HFFc6 (cell line): ENCODE measurements at regions not wholly inside any gene's neighbourhood (a gene's known extent, or its start where the extent isn't known, plus 50 kb on each side); places are given as distances from the start of the nearest gene placed in this dataset.
"Not testable (repeated sequence)": the region's sequence is repeated elsewhere in the genome, so short reads cannot be mapped to it uniquely, and the experiment has no call there.

Experiments
- DNase-seq: peaks from one replicate; pipeline ENCODE4 v3.0.0-alpha.2; 2018
- H3K27ac Mint-ChIP-seq: 2 replicates; pipeline ENCODE4 v1.8.0; 2020; ENCODE audit warnings: mild to moderate bottlenecking, mixed read lengths
- H3K27me3 Mint-ChIP-seq: 2 replicates; pipeline ENCODE4 v1.8.0; 2021; ENCODE audit warnings: mild to moderate bottlenecking, moderate library complexity, mixed read lengths; ENCODE audit not compliant: insufficient read depth
- H3K36me3 Mint-ChIP-seq: 2 replicates; pipeline ENCODE4 v1.8.0; 2021; ENCODE audit warnings: low read depth, mixed read lengths
- H3K4me1 Mint-ChIP-seq: 2 replicates; pipeline ENCODE4 v1.8.0; 2020; ENCODE audit warnings: low read depth, mixed read lengths
- H3K4me3 Mint-ChIP-seq: 2 replicates; pipeline ENCODE4 v1.8.0; 2020; ENCODE audit warnings: mild to moderate bottlenecking, moderate library complexity, mixed read lengths
- H3K9me3 Mint-ChIP-seq: 2 replicates; pipeline ENCODE4 v1.8.0; 2020; ENCODE audit warnings: mild to moderate bottlenecking, mixed read lengths

GRCh38 chr3:195669310-195669709 lies 51.5 kb upstream of the MUC20 start:
- not testable (repeated sequence) for H3K9me3 Mint-ChIP-seq, H3K36me3 Mint-ChIP-seq, H3K27me3 Mint-ChIP-seq, H3K4me1 Mint-ChIP-seq, H3K4me3 Mint-ChIP-seq, DNase-seq
- peak overlapping the region; percentile 42; the same call in 1 of the 2 replicates for H3K27ac Mint-ChIP-seq

GRCh38 chr3:195668131-195668766 lies 52.5 kb upstream of the MUC20 start:
- not testable (repeated sequence) for DNase-seq, H3K27me3 Mint-ChIP-seq, H3K4me3 Mint-ChIP-seq, H3K36me3 Mint-ChIP-seq, H3K9me3 Mint-ChIP-seq, H3K4me1 Mint-ChIP-seq, H3K27ac Mint-ChIP-seq

GRCh38 chr3:195665311-195665710 lies 55.5 kb upstream of the MUC20 start:
- H3K36me3 Mint-ChIP-seq, H3K4me1 Mint-ChIP-seq, DNase-seq, H3K27ac Mint-ChIP-seq, H3K4me3 Mint-ChIP-seq, H3K27me3 Mint-ChIP-seq, H3K9me3 Mint-ChIP-seq: not testable (repeated sequence)

DNA sequence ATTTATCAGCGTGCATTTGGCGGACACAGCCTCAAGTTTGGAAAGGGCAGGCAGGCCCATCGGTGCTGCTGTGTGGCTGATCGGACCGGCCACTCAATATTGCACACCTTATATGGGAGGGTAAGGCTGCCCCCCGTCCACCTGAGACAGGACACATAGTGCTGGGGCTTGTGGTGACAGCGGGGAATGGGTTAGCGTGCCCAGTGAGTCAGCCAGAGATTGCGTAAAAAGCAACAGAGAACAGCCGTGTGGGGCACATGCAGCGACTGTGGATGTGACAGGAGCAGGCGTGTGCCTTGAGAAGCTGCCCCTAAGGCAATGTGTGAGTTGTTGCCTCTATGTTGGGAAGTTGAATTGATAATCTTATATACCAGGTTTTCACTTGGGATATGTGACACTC lies 56.6 kb upstream of the MUC20 start:
- not testable (repeated sequence) for H3K4me1 Mint-ChIP-seq, H3K36me3 Mint-ChIP-seq, H3K9me3 Mint-ChIP-seq, DNase-seq, H3K27me3 Mint-ChIP-seq, H3K27ac Mint-ChIP-seq, H3K4me3 Mint-ChIP-seq

DNA sequence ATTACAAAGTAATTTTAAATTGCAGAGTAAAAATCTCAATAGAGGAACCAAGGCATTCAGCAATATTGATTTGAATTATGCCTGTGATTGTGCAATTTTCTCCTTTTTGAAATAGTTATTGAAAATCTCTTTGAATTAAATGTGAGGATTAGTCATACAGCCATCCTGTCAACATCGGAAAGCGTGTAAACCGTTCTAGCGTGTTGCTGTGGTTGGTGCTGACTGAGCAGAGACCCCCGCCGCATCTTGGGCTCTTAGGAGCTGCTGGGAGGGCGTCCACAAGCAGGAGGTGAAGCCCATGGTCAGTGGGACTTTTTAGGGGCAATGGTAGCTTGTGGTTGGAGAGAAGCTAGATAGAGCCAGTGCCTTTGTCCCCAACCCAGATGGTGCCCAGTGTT lies 61.6 kb upstream of the MUC20 start:
- not testable (repeated sequence) for H3K27me3 Mint-ChIP-seq, H3K9me3 Mint-ChIP-seq, H3K36me3 Mint-ChIP-seq, DNase-seq, H3K4me1 Mint-ChIP-seq, H3K27ac Mint-ChIP-seq
- peak overlapping the region; percentile 78 for H3K4me3 Mint-ChIP-seq

GRCh38 chr3:195658381-195659135 lies 62.2 kb upstream of the MUC20 start:
- H3K9me3 Mint-ChIP-seq, H3K4me1 Mint-ChIP-seq, H3K36me3 Mint-ChIP-seq, H3K27ac Mint-ChIP-seq, H3K27me3 Mint-ChIP-seq, DNase-seq: not testable (repeated sequence)
- peak overlapping the region; percentile 78 for H3K4me3 Mint-ChIP-seq

GRCh38 chr3:195657475-195658372 lies 63.1 kb upstream of the MUC20 start:
- not testable (repeated sequence) for H3K36me3 Mint-ChIP-seq, H3K9me3 Mint-ChIP-seq, H3K4me1 Mint-ChIP-seq, H3K27me3 Mint-ChIP-seq
- peak overlapping the region; percentile 51 for H3K27ac Mint-ChIP-seq
- peak; percentile 35 for DNase-seq
- peak overlapping the region; percentile 80 for H3K4me3 Mint-ChIP-seq

GRCh38 chr3:195656091-195656490 lies 64.7 kb upstream of the MUC20 start:
- not testable (repeated sequence) for H3K27me3 Mint-ChIP-seq, H3K4me3 Mint-ChIP-seq, H3K9me3 Mint-ChIP-seq, DNase-seq, H3K27ac Mint-ChIP-seq, H3K36me3 Mint-ChIP-seq, H3K4me1 Mint-ChIP-seq

DNA sequence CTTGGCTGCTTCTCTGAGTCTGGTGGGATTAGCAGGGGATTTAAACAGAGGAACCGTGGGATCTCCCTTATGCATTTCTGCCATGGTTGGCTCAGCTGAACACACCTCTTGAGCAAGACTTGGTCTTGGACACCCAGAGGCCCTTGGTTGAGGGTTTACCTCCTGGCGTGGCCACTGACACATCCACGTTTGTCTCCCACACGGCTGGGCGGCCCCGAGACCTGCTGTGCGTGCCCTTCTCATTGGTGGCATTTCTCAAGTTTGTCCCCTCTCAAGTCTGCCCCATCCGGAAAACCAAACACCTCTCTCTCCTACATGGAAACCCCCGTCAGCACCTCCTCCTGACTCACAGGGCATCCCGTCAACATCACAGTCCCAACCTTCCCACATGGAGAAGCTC lies 66.0 kb upstream of the MUC20 start:
- H3K9me3 Mint-ChIP-seq, H3K36me3 Mint-ChIP-seq, DNase-seq, H3K4me1 Mint-ChIP-seq, H3K4me3 Mint-ChIP-seq, H3K27ac Mint-ChIP-seq, H3K27me3 Mint-ChIP-seq: not testable (repeated sequence)

GRCh38 chr3:195654138-195654537 lies 66.6 kb upstream of the MUC20 start:
- H3K4me1 Mint-ChIP-seq, H3K27ac Mint-ChIP-seq, H3K4me3 Mint-ChIP-seq, H3K27me3 Mint-ChIP-seq, H3K36me3 Mint-ChIP-seq, H3K9me3 Mint-ChIP-seq, DNase-seq: not testable (repeated sequence)

GRCh38 chr3:195653641-195654040 lies 67.1 kb upstream of the MUC20 start:
- H3K36me3 Mint-ChIP-seq, H3K9me3 Mint-ChIP-seq, H3K4me1 Mint-ChIP-seq, H3K27me3 Mint-ChIP-seq, DNase-seq, H3K4me3 Mint-ChIP-seq, H3K27ac Mint-ChIP-seq: not testable (repeated sequence)

DNA sequence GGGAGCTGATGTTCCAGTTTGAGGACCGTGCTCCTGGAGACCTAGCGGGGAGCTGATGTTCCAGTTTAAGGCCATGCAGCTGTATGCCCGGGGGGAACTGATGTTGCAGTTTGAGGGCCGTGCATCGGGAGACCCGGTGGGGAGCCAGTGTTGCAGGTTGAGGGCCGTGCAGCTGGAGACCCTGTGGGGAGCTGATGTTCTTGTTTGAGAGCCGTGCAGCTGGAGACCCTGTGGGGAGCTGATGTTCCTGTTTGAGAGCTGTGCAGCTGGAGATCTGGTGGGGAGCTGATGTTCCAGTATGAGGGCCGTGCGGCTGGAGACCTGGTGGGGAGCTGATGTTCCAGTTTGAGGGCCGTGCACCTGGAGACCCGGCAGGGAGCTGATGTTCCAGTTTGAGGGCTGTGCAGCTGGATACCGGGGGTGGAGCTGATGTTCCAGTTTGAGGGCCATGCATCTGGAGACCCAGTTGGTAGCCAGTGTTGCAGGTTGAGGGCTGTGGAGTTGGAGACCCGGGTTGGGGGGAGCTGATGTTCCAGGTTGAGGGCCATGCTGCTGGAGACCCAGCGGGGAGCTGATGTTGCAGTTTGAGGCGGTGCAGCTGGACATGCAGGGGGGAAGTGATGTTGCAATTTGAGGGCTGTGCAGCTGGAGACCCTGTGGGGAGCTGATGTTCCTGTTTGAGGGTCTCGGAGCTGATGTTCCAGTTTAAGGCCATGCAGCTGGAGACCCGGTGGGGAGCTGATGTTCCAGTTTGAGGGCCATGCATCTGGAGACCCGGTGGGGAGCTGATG lies 64.4 kb upstream of the APOD start:
- not testable (repeated sequence) for H3K27ac Mint-ChIP-seq, H3K4me3 Mint-ChIP-seq, H3K4me1 Mint-ChIP-seq, H3K9me3 Mint-ChIP-seq, DNase-seq, H3K36me3 Mint-ChIP-seq
- peaks cover 33% of the 10 kb centered on the region for H3K27me3 Mint-ChIP-seq

GRCh38 chr3:195645872-195646271 lies 62.1 kb upstream of the APOD start:
- not testable (repeated sequence) for H3K4me3 Mint-ChIP-seq, H3K9me3 Mint-ChIP-seq, H3K27ac Mint-ChIP-seq, DNase-seq, H3K36me3 Mint-ChIP-seq, H3K4me1 Mint-ChIP-seq
- H3K27me3 Mint-ChIP-seq = peaks cover 34% of the 10 kb centered on the region
